ENCODE measurements at regions not wholly inside any gene's neighbourhood (a gene's known extent, or its start where the extent isn't known, plus 50 kb on each side); places are given as distances from the start of the nearest gene placed in this dataset.

GRCh38 chr1:216805953-216806352 lies 82.7 kb upstream of the ESRRG start:
- no peak for DNase-seq
- intact Hi-C loops (cut with DNase I): no loop called here

DNA sequence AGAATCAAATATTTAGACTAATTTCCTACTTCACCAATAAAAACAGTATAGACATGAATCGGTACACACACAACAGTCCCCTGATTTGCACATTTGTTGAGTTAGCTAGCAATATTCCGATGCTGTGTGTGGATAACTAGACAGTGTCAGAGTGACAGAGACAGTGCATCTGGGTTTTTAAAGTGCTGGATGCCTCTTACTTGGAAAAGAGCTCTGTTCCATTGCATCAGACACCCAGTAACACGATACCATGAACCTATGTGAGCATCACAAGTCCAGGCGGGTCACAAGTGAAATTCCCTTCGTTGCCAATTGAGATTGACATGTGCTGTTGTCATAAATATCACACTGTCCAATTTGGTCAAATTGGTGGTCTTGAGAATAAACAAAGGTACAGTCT lies 82.0 kb upstream of the ESRRG start:
- no peak for DNase-seq
- intact Hi-C loops (cut with DNase I): no loop called here

DNA sequence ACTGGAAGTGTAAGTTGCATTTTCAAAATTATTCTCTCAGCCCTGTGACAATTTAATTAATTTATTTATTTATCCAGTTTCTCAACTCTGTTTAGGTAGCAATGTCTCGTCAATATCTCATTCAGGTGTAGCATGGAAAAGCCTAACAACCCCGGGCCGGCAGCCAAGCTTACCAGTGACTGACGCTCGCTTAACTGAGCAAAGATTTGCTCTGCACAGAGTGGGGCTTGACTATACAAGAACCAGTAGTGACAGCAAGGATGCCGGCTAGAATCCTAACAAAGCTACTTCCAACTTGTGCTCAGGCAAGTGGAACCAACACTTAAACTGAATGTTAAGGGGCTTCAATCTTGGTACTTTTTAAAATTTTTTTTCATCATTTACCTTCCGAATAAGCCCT lies 80.9 kb upstream of the ESRRG start:
- intact Hi-C loops (cut with DNase I): no loop called here
- no peak for DNase-seq

GRCh38 chr1:216794586-216794985 lies 71.4 kb upstream of the ESRRG start:
- DNase-seq: no peak
- intact Hi-C loops (cut with DNase I): no loop called here

DNA sequence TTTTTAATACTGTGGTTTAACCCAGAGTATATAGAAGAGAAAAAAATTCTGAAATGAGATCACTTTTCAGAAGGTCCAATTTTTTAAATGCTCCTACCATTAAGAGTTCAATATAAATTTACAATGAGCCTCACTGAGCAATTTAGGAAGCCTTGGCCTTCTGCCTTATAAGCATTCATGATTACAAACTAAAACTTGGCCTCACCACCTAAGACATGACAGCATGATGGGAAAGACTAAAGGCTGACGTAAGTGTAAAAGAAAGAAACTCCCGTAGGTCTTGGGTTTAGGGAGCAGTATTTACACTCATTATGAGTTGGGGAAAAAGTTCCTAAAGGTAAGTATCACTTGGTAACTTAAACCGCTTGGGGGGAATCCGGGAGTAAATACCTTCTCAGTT lies 70.7 kb upstream of the ESRRG start:
- no peak for DNase-seq

GRCh38 chr1:216793303-216793702 lies 70.1 kb upstream of the ESRRG start:
- DNase-seq: no peak
- intact Hi-C loops (cut with DNase I): no loop called here

More for the DNA sequence above, 70.7 kb upstream of the ESRRG start:
- intact Hi-C loops (cut with DNase I): no loop called here

DNA sequence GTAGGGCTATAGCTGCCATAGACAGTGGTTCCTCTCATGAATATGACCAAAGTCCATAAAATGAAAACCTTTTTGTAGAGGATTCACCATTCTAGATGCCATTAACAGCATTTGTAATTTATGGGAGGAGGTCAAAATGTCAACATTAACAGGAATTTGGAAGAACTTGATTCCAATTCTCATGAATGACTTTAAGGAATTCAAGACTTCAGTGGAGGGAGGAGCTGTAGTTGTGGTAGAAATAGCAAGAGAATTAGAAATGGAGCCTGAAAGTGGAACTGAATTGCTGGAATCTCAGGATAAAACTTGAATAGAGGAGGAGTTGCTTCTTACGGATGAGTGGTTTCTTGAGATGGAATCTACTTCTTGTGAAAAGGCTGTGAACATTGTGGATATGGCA lies 65.4 kb upstream of the ESRRG start:
- DNase-seq: no peak
- intact Hi-C loops (cut with DNase I): no loop called here

GRCh38 chr1:216785737-216786136 lies 62.5 kb upstream of the ESRRG start:
- intact Hi-C loops (cut with DNase I): no loop called here
- no peak for DNase-seq

GRCh38 chr1:216785221-216785620 lies 62.0 kb upstream of the ESRRG start:
- no peak for DNase-seq
- intact Hi-C loops (cut with DNase I): no loop called here

- intact Hi-C loops (cut with DNase I): no loop called here
- DNase-seq: no peak
Measured at GRCh38 chr1:216779686-216780085, 56.5 kb upstream of the ESRRG start.

DNA sequence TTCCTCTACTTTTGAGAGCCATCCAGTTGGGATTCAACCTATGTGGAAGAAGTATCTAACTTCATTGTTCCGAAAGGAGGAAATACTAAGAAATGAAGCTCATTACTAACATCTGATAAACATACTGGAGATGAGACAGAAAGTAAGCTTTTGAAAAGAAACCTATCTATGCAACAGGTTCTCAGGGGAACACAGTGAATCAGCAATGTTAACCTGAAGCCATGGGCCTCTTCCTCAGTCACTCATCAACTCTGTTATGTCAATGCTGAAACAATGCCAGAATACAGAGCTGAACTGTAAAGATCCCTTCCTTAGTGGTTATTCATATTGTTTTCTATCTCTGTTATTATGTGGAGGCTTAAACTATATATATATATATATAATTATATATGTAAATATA lies 55.5 kb upstream of the ESRRG start:
- DNase-seq: no peak
- intact Hi-C loops (cut with DNase I): no loop called here

- DNase-seq: no peak
- intact Hi-C loops (cut with DNase I): no loop called here
Measured at GRCh38 chr1:216777148-216777547, 53.9 kb upstream of the ESRRG start.

Measured in posterior cingulate gyrus (tissue), 11 donors.